ENCODE measurements at regions not wholly inside any gene's neighbourhood (a gene's known extent, or its start where the extent isn't known, plus 50 kb on each side); places are given as distances from the start of the nearest gene placed in this dataset.

GRCh38 chr14:37708481-37708880, 113.1 kb downstream of the TTC6 start:
- no peak for TF ChIP-seq CTCF (IDR thresholded peaks at IDR 0.05)
- H3K27ac Mint-ChIP-seq = no peak overlapping the region
- peaks cover 0 to 5% (median 1%) of the 10 kb centered on the region in 7 donors for H3K9me3 Mint-ChIP-seq
- no peaks in the 10 kb centered on the region for H3K4me1 Mint-ChIP-seq
- no peaks in the 10 kb centered on the region for H4K20me1 ChIP-seq (ENCODE audit: insufficient read depth, low read length)
- intact Hi-C loops (cut with micrococcal nuclease) = no loop called here
- no peaks in the 10 kb centered on the region for H3K4me1 ChIP-seq (ENCODE audit: control insufficient read depth in 1 of 2, insufficient read depth in 2 of 2, low read length in 2 of 2)
- H3K27me3 Mint-ChIP-seq (ENCODE audit: low read depth in 3 of 3) = no peaks in the 10 kb centered on the region
- H3K79me2 ChIP-seq (ENCODE audit: insufficient read depth, low read length) = no peaks in the 10 kb centered on the region
- no peak overlapping the region for H3K9ac ChIP-seq (ENCODE audit: insufficient read depth, low read length, poor library complexity, severe bottlenecking)
- no peaks in the 10 kb centered on the region for H3K36me3 ChIP-seq (replicated peaks in 1 of 2; ENCODE audit: control insufficient read depth in 1 of 2, insufficient read depth in 2 of 2, low read length in 2 of 2)
- H3K4me2 ChIP-seq (replicated peaks; ENCODE audit: extremely low read depth, low read length, poor library complexity, severe bottlenecking) = no peak overlapping the region
- no peaks in the 10 kb centered on the region for H3K9me3 ChIP-seq (replicated peaks in 1 of 2; ENCODE audit: control insufficient read depth in 1 of 2, insufficient read depth in 1 of 2, low read length in 2 of 2)
- DNase-seq = no peak
- WGBS (ENCODE audit: insufficient coverage) = no CpG with 5 or more reads among the region's 2 CpGs
- H2AFZ ChIP-seq (ENCODE audit: insufficient read depth, low read depth, low read length, poor library complexity, severe bottlenecking) = no peak overlapping the region
- H3K4me3 ChIP-seq (replicated peaks in 1 of 3; ENCODE audit: low read depth in 2 of 3, low read length in 3 of 3) = no peak overlapping the region
- H3K27ac ChIP-seq (ENCODE audit: low read depth in 1 of 2, low read length in 2 of 2) = no peak overlapping the region
- H3K27me3 ChIP-seq (ENCODE audit: control insufficient read depth in 2 of 2, insufficient read depth in 2 of 2, low read length in 2 of 2) = no peaks in the 10 kb centered on the region
- H3K36me3 Mint-ChIP-seq = no peaks in the 10 kb centered on the region
- H3K4me3 Mint-ChIP-seq = no peak overlapping the region

- H3K79me2 ChIP-seq (ENCODE audit: insufficient read depth, low read length) = no peaks in the 10 kb centered on the region
- no peak overlapping the region for H3K4me2 ChIP-seq (replicated peaks; ENCODE audit: extremely low read depth, low read length, poor library complexity, severe bottlenecking)
- H3K27ac ChIP-seq (ENCODE audit: low read depth in 1 of 2, low read length in 2 of 2) = no peak overlapping the region
- no peaks in the 10 kb centered on the region for H3K36me3 ChIP-seq (replicated peaks in 1 of 2; ENCODE audit: control insufficient read depth in 1 of 2, insufficient read depth in 2 of 2, low read length in 2 of 2)
- DNase-seq = no peak
- H3K27me3 ChIP-seq (ENCODE audit: control insufficient read depth in 2 of 2, insufficient read depth in 2 of 2, low read length in 2 of 2) = no peaks in the 10 kb centered on the region
- no peak overlapping the region for H3K4me3 ChIP-seq (replicated peaks in 1 of 3; ENCODE audit: low read depth in 2 of 3, low read length in 3 of 3)
- no peaks in the 10 kb centered on the region for H3K4me1 ChIP-seq (ENCODE audit: control insufficient read depth in 1 of 2, insufficient read depth in 2 of 2, low read length in 2 of 2)
- WGBS (ENCODE audit: insufficient coverage) = no CpG with 5 or more reads among the region's 3 CpGs
- H3K4me3 Mint-ChIP-seq = no peak overlapping the region
- H3K4me1 Mint-ChIP-seq = no peaks in the 10 kb centered on the region
- intact Hi-C loops (cut with micrococcal nuclease) = no loop called here
- TF ChIP-seq CTCF (IDR thresholded peaks at IDR 0.05) = no peak
- H3K36me3 Mint-ChIP-seq = no peaks in the 10 kb centered on the region
- H4K20me1 ChIP-seq (ENCODE audit: insufficient read depth, low read length) = no peaks in the 10 kb centered on the region
- no peak overlapping the region for H3K9ac ChIP-seq (ENCODE audit: insufficient read depth, low read length, poor library complexity, severe bottlenecking)
- no peaks in the 10 kb centered on the region for H3K9me3 ChIP-seq (replicated peaks in 1 of 2; ENCODE audit: control insufficient read depth in 1 of 2, insufficient read depth in 1 of 2, low read length in 2 of 2)
- H3K9me3 Mint-ChIP-seq = peaks cover 0 to 5% (median 1%) of the 10 kb centered on the region in 7 donors
- H3K27ac Mint-ChIP-seq = no peak overlapping the region
- no peak overlapping the region for H2AFZ ChIP-seq (ENCODE audit: insufficient read depth, low read depth, low read length, poor library complexity, severe bottlenecking)
- no peaks in the 10 kb centered on the region for H3K27me3 Mint-ChIP-seq (ENCODE audit: low read depth in 3 of 3)
These were observed 114.2 kb downstream of the TTC6 start for GRCh38 chr14:37709419-37710195.

All from CD14-positive monocyte (primary cell).